IMR-90 (cell line): ENCODE measurements at regions not wholly inside any gene's neighbourhood (a gene's known extent, or its start where the extent isn't known, plus 50 kb on each side); places are given as distances from the start of the nearest gene placed in this dataset.

Experiments used
- ATAC-seq: fragments of 200-7000 bp; cut with Tn5 transposase; 2 replicates; pipeline ENCODE4 v1.9.1; 2020; ENCODE audit warnings: low read depth, mild to moderate bottlenecking, moderate library complexity
- BruUV-seq: library from RNA; stranded (reverse); fragments of 400-500 nt; replicated peaks from 2 replicates; lab custom pipeline; 2021; lab: Mats Ljungman, UMichigan
- CTCF ChIA-PET: fragments of 300-600 bp; formaldehyde crosslinking; extraction: SDS; loops from one replicate; lab custom pipeline; 2021; ENCODE audit warnings: antibody characterized with exemption; lab: Yijun Ruan, JAX
- POLR2A ChIA-PET: fragments of 300-600 bp; sonication (Branson Sonifier 250); formaldehyde crosslinking; loops from one replicate; lab custom pipeline; 2022; ENCODE audit warnings: antibody characterized with exemption; ENCODE audit not compliant: unreplicated experiment; lab: Charles Lee
- DNase-seq: peaks from one replicate; pipeline ENCODE4 v3.0.0; 2013
- H2AFZ ChIP-seq: replicated peaks from 2 replicates; pipeline ENCODE3; 2013; ENCODE audit warnings: low read length, mild to moderate bottlenecking; ENCODE audit not compliant: poor library complexity
- H2AK5ac ChIP-seq: 2 replicates; pipeline ENCODE4 v1.6.1; 2013; ENCODE audit warnings: low read depth, low read length, inconsistent platforms
- H2AK9ac ChIP-seq: replicated peaks from 2 replicates; pipeline ENCODE3; 2013; ENCODE audit warnings: mild to moderate bottlenecking, low read depth, low read length, moderate library complexity; ENCODE audit not compliant: poor library complexity
- H2BK120ac ChIP-seq: 2 replicates; pipeline ENCODE4 v1.6.1; 2013; ENCODE audit warnings: low read depth, low read length, inconsistent platforms
- H2BK15ac ChIP-seq: 3 replicates; pipeline ENCODE4 v1.6.1; 2013; ENCODE audit warnings: low read depth, low read length, inconsistent platforms
- H2BK20ac ChIP-seq: 2 replicates; pipeline ENCODE4 v1.6.1; 2013; ENCODE audit warnings: low read depth, mild to moderate bottlenecking, inconsistent platforms, low read length, moderate library complexity
- H2BK5ac ChIP-seq: 2 replicates; pipeline ENCODE4 v1.6.1; 2013; ENCODE audit warnings: mild to moderate bottlenecking, low read depth, low read length, inconsistent platforms; ENCODE audit not compliant: poor library complexity, severe bottlenecking
- H3K14ac ChIP-seq: replicated peaks from 2 replicates; pipeline ENCODE4 v1.6.1; 2013; ENCODE audit warnings: low read depth, low read length, inconsistent platforms
- H3K18ac ChIP-seq: 2 replicates; pipeline ENCODE4 v1.6.1; 2013; ENCODE audit warnings: low read depth, low read length, control low read depth
- H3K23ac ChIP-seq: 2 replicates; pipeline ENCODE4 v1.6.1; 2013; ENCODE audit warnings: low read depth, low read length, inconsistent platforms
- H3K27ac ChIP-seq: 2 replicates; pipeline ENCODE4 v1.5.1; 2013; ENCODE audit warnings: mild to moderate bottlenecking, control low read depth, low read length; ENCODE audit not compliant: insufficient read depth
- H3K27me3 ChIP-seq: 2 replicates; pipeline ENCODE4 v1.6.1; 2013; ENCODE audit warnings: low read length; ENCODE audit not compliant: control insufficient read depth, insufficient read depth
- H3K36me3 ChIP-seq: 2 replicates; pipeline ENCODE4 v1.6.1; 2013; ENCODE audit warnings: low read length, mixed read lengths; ENCODE audit not compliant: control insufficient read depth, insufficient read depth
- H3K4ac ChIP-seq: 2 replicates; pipeline ENCODE4 v1.6.1; 2013; ENCODE audit warnings: low read depth, low read length, inconsistent platforms
- H3K4me1 ChIP-seq: 2 replicates; pipeline ENCODE4 v1.6.1; 2013; ENCODE audit warnings: low read length, mixed read lengths; ENCODE audit not compliant: control insufficient read depth, insufficient read depth
- H3K4me2 ChIP-seq: 2 replicates; pipeline ENCODE4 v1.6.1; 2013; ENCODE audit warnings: low read depth, mild to moderate bottlenecking, control low read depth, low read length, moderate library complexity
- H3K4me3 ChIP-seq: 2 replicates; pipeline ENCODE4 v1.5.1; 2013; ENCODE audit warnings: low read depth, mild to moderate bottlenecking, control low read depth, low read length, moderate library complexity; ENCODE audit not compliant: insufficient read depth
- H3K56ac ChIP-seq: 2 replicates; pipeline ENCODE4 v1.6.1; 2013; ENCODE audit warnings: low read length, inconsistent platforms; ENCODE audit not compliant: insufficient read depth; ENCODE audit errors: extremely low read depth
- H3K79me1 ChIP-seq, 2 experiments: 2 replicates each; pipeline ENCODE4 v1.6.1; 2013; ENCODE audit warnings: low read length in 2 of 2, inconsistent platforms in 1 of 2, low read depth in 1 of 2
- H3K9ac ChIP-seq: 2 replicates; pipeline ENCODE4 v1.6.1; 2013; ENCODE audit warnings: low read depth, low read length, control low read depth
- H3K9me1 ChIP-seq: 2 replicates; pipeline ENCODE4 v1.6.1; 2013; ENCODE audit warnings: low read length, inconsistent platforms; ENCODE audit not compliant: insufficient read depth
- H3K9me3 ChIP-seq: 2 replicates; pipeline ENCODE4 v1.6.1; 2013; ENCODE audit warnings: low read length; ENCODE audit not compliant: control insufficient read depth, insufficient read depth
- H4K20me1 ChIP-seq: 2 replicates; pipeline ENCODE4 v1.6.1; 2013; ENCODE audit warnings: low read length, inconsistent platforms; ENCODE audit not compliant: insufficient read depth
- H4K5ac ChIP-seq: 2 replicates; pipeline ENCODE4 v1.6.1; 2013; ENCODE audit warnings: mild to moderate bottlenecking, low read depth, low read length, control low read depth
- H4K8ac ChIP-seq, 2 experiments: 2 replicates each; pipeline ENCODE4 v1.6.1; 2013; ENCODE audit warnings: low read depth in 2 of 2, low read length in 2 of 2, control low read depth in 1 of 2, inconsistent platforms in 1 of 2
- H4K91ac ChIP-seq: 2 replicates; pipeline ENCODE4 v1.6.1; 2013; ENCODE audit warnings: low read depth, low read length, inconsistent platforms; ENCODE audit not compliant: insufficient read depth
- BHLHE40 ChIP-seq: fragments of 150-350 bp; IDR thresholded peaks from 2 replicates; pipeline ENCODE4 v1.6.1; 2016; ENCODE audit warnings: mild to moderate bottlenecking, low read depth, low read length
- CHD1 ChIP-seq: IDR thresholded peaks from 2 replicates; pipeline ENCODE4 v1.6.1; 2012; ENCODE audit warnings: low read depth, low read length, improper control_type of control experiment
- CTCF ChIP-seq: conservative IDR thresholded peaks from 2 replicates; pipeline ENCODE4 v1.5.1; 2012; ENCODE audit warnings: mild to moderate bottlenecking, low read depth, low read length, improper control_type of control experiment
- FOS ChIP-seq: fragments of 150-350 bp; IDR thresholded peaks from 2 replicates; pipeline ENCODE4 v1.6.1; 2016; ENCODE audit warnings: low read depth, low read length
- MAFK ChIP-seq: IDR thresholded peaks from 2 replicates; pipeline ENCODE4 v1.6.1; 2012; ENCODE audit warnings: low read depth, low read length, improper control_type of control experiment
- MAZ ChIP-seq: IDR thresholded peaks from 2 replicates; pipeline ENCODE4 v1.6.1; 2012; ENCODE audit warnings: low read depth, mild to moderate bottlenecking, low read length, improper control_type of control experiment, moderate library complexity, borderline replicate concordance
- MXI1 ChIP-seq: IDR thresholded peaks from 2 replicates; pipeline ENCODE4 v1.6.1; 2012; ENCODE audit warnings: low read depth, mild to moderate bottlenecking, low read length, moderate library complexity, borderline replicate concordance
- NFE2L2 ChIP-seq: fragments of 150-350 bp; IDR thresholded peaks from 2 replicates; pipeline ENCODE4 v1.6.1; 2016; ENCODE audit warnings: low read depth, mild to moderate bottlenecking, low read length
- POLR2A ChIP-seq: IDR thresholded peaks from 2 replicates; pipeline ENCODE4 v1.6.1; 2012; ENCODE audit warnings: mild to moderate bottlenecking, low read depth, low read length
- RAD21 ChIP-seq: IDR thresholded peaks from 2 replicates; pipeline ENCODE4 v1.6.1; 2012; ENCODE audit warnings: low read length, improper control_type of control experiment
- RCOR1 ChIP-seq: IDR thresholded peaks from 2 replicates; pipeline ENCODE4 v1.6.1; 2012; ENCODE audit warnings: mild to moderate bottlenecking, low read length, improper control_type of control experiment; ENCODE audit not compliant: insufficient replicate concordance
- RFX5 ChIP-seq: IDR thresholded peaks from 2 replicates; pipeline ENCODE4 v1.8.0; 2012; ENCODE audit warnings: low read depth, mild to moderate bottlenecking, low read length, moderate library complexity
- SMC3 ChIP-seq: fragments of 150-350 bp; IDR thresholded peaks from 2 replicates; pipeline ENCODE4 v1.6.1; 2016; ENCODE audit warnings: low read depth, mild to moderate bottlenecking, antibody characterized with exemption, low read length, moderate library complexity
- USF2 ChIP-seq: fragments of 150-350 bp; IDR thresholded peaks from 2 replicates; pipeline ENCODE4 v1.6.1; 2017; ENCODE audit warnings: mild to moderate bottlenecking, antibody characterized with exemption, low read length, low read depth
- WGBS, 2 experiments: methylation state at CpG; one replicate each; pipeline versions ENCODE4 v1.1.5 to v1.1.7; 2013; ENCODE audit warnings: missing lambda C conversion rate in 2 of 2; ENCODE audit not compliant: insufficient read length in 1 of 2; ENCODE audit errors: extremely low coverage in 2 of 2; 5-methylcytosine and 5-hydroxymethylcytosine counted together
- dilution Hi-C: fragments of 300-500 bp; cut with HindIII; formaldehyde crosslinking; loops from one replicate; pipeline ENCODE4 v1.14.3; 2018; ENCODE audit warnings: low sequenced_read_pairs; ENCODE audit not compliant: unreplicated experiment
- in situ Hi-C: fragments of 300-500 bp; cut with MboI; formaldehyde crosslinking; loops from 3 replicates; pipeline ENCODE4 v1.14.3; 2019; ENCODE audit warnings: low sequenced_read_pairs, inconsistent platforms, mixed read lengths
- intact Hi-C: fragments of 100-400 bp; cut with micrococcal nuclease; formaldehyde crosslinking; loops from 2 replicates; pipeline ENCODE4 v1.10.0; 2022

GRCh38 chr5:117093653-117094052 is 519.0 kb upstream of the SEMA6A start:
- intact Hi-C loops = no loop called here
- Histone ChIP-seq H4K20me1 (no peaks in the 10 kb centered on the region), H3K4me3 (no peak overlapping the region), H3K79me1 (no peaks in the 10 kb centered on the region), H3K23ac (no peak overlapping the region), H4K8ac (no peak overlapping the region), H2BK5ac (no peak overlapping the region), H3K14ac (no peak overlapping the region), H4K5ac (no peak overlapping the region), H3K27me3 (no peaks in the 10 kb centered on the region), H3K9me3 (peaks cover 9% of the 10 kb centered on the region), H3K18ac (no peak overlapping the region), H3K27ac (no peak overlapping the region), H2AK5ac (no peak overlapping the region), H2BK120ac (no peak overlapping the region), H2AK9ac (no peak overlapping the region), H3K9ac (no peak overlapping the region), H3K56ac (no peak overlapping the region), H3K4ac (no peak overlapping the region), H2AFZ (no peak overlapping the region), H2BK20ac (no peak overlapping the region), H2BK15ac (no peak overlapping the region), H3K4me2 (no peak overlapping the region), H4K91ac (no peak overlapping the region), H3K9me1 (no peaks in the 10 kb centered on the region), H3K36me3 (no peaks in the 10 kb centered on the region), H3K4me1 (no peaks in the 10 kb centered on the region)
- in situ Hi-C loops = no loop called here
- ChIA-PET POLR2A (no interaction called here), CTCF (no interaction called here)
- no CpG with 5 or more reads among the region's 12 CpGs for WGBS, 2 experiments
- no TSS peak for BruUV-seq
- dilution Hi-C loops = no loop called here
- ATAC-seq (no peak), DNase-seq (no peak)
- TF ChIP-seq POLR2A (no peak), RFX5 (no peak), NFE2L2 (no peak), USF2 (no peak), MAFK (no peak), MXI1 (no peak), CTCF (no peak), RCOR1 (no peak), BHLHE40 (no peak), CHD1 (no peak), MAZ (no peak), FOS (no peak), SMC3 (no peak), RAD21 (no peak)
